Anterior cingulate cortex (tissue), 58 donors: ENCODE measurements at regions not wholly inside any gene's neighbourhood (a gene's known extent, or its start where the extent isn't known, plus 50 kb on each side); places are given as distances from the start of the nearest gene placed in this dataset.
A peak's percentile ranks its signal among the peaks of the same experiment; 100 is the strongest.

Source experiments
- DNase-seq, 58 donors: peaks; one replicate each; lab custom pipeline; 2025; lab: John Stamatoyannopoulos, UW

- no peak for DNase-seq
Observed at GRCh38 chr1:87899017-87899416, 570.3 kb downstream of the LMO4 start.

DNA sequence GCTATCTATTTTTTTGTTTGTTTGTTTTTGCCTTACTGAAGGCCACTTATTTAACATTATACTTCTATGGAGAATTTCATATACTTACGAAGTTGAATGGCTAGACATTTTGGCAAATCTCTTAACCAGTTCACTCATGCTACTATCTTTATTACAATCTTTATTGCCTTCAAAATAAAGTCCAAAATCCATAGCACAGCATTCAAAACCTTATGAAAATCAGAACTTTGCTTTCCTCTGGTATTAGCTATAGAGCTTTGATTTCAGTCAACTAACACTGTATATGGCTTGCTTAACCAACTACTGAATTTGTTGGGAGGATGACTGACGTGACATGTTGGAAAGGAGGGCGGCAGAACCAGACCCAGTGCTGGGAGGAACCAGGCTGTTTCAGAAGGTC, 571.1 kb downstream of the LMO4 start:
- DNase-seq, result no peak

DNA sequence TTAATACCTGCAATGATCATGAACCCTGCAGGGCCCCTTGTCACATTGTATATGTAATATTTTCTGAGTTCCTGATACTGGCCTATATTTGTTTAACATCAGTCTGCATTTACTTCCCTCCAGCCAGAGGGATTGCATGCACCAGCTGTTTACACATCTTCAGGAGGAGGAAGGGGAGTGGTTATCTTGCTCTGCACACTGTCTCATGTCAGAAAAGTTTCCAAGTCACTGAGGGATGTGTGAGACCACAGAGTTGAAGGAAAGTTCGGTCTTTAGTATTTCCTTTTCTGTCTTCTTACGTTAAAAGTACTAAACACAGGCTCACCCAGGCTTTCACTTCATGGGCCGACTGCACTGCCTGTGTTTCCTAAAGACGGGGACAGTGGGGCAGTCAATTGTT, 574.1 kb downstream of the LMO4 start:
- DNase-seq, result peak in 1 of 58 donors; percentile 5

- no peak for DNase-seq
Observed at GRCh38 chr1:87903242-87903641, 574.6 kb downstream of the LMO4 start.

GRCh38 chr1:87904651-87905050, 576.0 kb downstream of the LMO4 start:
- no peak for DNase-seq

DNA sequence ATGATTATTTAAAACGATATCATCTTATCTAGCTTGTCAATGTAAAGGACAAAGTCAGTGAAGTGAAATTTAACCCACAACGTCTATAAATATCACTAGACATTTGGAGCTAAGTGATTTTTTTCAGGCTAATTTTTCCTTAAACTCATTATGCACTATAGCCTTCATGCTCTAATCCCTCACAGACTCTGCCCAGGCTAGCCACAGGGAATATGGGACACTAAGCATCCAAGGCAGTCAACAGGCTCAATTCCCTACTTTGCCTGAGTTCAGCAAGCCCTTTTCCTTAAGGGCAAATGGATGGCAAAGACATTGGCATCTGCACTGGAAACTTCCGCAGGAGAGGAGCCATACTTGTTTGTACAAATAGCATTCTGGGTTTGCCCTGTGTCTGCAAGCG, 577.0 kb downstream of the LMO4 start:
- no peak for DNase-seq

DNA sequence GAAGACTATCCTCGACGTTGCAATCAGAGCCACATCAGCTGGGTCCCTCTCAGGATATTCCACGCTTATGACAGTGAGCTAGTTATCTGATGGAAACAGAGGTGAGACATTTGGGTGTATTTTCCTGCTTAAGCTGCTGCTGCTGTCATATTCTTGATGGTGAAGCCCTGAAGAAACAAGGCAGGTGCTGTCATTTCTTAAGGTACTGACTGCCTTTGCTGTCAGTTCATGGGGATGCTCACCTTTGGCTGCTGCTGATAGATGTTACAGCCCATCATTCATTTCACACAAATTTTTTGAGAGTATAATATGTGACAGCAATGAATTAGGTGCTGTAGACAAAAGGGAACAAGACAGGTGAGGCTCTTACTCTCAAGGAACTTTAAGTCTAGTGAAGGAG, 577.4 kb downstream of the LMO4 start:
- no peak for DNase-seq

DNA sequence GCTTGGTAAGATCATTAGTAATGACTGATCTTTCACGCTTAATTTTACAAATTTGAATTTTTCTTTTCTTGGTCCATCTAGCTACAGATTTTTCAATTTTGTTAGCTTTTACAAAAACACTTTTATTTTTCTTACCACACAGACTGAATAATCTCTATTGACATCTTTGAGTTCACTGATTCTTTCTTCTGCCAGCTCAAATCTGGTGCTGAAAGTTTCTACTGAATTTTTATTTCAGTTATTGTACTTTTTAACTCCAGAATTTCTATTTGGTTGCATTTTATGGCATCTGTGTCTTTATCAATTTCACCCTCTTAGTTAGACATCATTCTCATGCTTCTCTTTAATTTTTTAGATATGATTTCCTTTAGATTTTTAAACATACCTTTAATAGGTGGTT, 584.7 kb downstream of the LMO4 start:
- DNase-seq, result no peak

- DNase-seq, result no peak
Observed at GRCh38 chr1:87914396-87914795, 585.7 kb downstream of the LMO4 start.

GRCh38 chr1:87915771-87916170, 587.1 kb downstream of the LMO4 start:
- no peak for DNase-seq

DNA sequence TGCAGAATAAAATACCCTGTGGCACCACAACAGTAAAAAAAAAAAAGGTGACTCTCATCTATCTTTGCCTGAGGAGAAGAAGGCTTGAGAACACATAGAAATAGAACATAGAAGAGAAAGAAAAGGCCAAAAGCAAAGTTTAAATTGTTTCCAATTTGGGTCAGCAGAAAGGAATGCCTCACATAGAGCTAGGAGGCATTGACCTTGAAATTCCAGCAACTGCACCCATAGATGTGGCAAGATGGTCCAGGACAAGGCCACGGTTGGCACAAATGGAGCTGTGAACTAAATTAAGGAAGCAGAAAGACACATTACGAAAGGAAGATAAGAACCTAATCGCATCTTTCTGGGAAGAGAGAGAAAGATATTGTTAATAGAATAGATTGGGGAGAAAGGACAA, 588.3 kb downstream of the LMO4 start:
- no peak for DNase-seq

GRCh38 chr1:87918398-87918797, 589.7 kb downstream of the LMO4 start:
- DNase-seq, result no peak

GRCh38 chr1:87922885-87923284, 594.2 kb downstream of the LMO4 start:
- no peak for DNase-seq

DNA sequence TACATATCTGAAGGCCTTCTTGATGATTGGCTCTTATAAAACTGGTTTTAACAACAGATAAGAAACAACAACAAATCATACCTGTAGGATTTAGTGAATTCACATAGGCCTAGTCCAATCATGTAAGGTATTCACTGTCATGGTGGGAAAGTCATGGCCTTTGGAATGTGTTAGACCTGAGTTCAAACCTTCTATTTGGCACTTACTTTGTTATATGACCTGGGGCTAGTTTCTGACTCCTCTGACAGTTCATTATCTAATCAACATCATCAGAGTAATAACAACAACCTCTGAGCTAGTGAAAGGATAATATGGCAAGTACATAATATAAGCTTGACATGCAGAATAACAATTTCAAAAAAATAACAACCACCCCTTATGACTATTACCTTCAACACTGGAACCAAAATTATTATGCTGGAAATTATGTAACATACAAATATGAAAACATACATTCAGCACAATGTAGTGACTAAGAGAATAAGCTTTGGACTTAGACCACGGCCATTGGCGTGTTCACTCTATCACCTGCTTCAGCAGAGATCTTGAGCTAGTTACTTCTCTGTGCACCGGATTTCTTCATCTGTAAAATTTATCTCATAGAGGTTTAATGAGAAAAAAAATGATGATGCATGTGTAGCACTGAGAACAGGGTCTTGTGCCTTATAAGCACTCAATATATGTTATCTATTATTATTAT, 597.6 kb downstream of the LMO4 start:
- DNase-seq, result no peak

DNA sequence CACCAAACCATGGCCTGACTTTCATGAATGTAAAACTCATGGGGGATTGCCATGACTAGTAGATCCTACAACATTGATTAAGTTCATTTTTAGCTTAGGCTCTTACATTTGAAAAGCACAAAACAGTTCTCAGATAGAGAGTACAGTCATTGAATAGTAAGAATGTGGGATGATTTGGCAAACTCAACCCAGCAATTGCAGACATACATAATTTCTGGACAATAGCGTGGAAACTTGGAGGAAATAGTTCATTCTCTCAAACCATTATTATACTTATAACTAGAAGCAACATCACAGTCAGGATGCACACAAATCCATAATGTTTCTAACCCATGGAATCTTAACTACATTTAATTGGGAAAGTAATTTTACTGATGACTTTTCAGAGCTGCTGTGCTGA, 598.2 kb downstream of the LMO4 start:
- DNase-seq, result no peak

- no peak for DNase-seq
Observed at GRCh38 chr1:87927391-87928280, 599.0 kb downstream of the LMO4 start.

- no peak for DNase-seq
Observed at GRCh38 chr1:87928623-87929022, 599.9 kb downstream of the LMO4 start.

DNA sequence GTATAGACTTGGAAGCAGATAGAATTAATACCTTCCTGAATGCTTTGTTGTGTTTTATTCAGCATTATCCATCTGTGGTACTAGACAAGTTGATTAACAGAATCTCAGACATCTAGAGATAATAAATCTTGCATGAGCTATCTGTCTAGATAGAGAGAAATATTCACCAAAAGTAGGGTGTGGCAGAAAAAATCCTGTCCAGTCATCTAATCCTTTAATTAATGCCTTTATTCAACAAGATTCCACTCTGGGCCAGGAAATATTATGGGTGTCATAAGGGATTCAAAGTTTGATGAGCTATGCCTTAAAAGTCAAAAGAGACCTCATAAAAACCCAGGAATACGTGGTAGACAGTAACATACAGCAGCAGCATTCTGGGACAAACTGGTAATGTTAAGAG, 601.2 kb downstream of the LMO4 start:
- DNase-seq, result no peak

DNA sequence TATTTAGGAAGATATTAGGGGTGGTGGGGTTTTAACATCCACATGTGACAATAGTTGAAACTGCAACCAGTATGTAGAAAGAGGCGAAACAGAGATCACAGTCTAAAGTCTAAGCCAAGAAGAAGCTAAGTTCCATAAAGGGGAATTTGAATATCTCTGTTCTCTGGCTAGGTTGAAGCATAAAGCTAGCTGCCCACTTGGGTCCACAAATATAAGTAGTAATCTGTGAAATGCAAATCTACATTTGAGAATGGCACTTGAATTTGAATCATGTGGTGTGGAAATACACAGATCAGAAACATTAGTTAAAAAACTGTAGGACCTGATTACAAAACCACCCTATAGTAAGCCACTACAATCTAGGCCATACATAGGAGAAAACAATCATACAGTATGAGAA, 602.1 kb downstream of the LMO4 start:
- no peak for DNase-seq

DNA sequence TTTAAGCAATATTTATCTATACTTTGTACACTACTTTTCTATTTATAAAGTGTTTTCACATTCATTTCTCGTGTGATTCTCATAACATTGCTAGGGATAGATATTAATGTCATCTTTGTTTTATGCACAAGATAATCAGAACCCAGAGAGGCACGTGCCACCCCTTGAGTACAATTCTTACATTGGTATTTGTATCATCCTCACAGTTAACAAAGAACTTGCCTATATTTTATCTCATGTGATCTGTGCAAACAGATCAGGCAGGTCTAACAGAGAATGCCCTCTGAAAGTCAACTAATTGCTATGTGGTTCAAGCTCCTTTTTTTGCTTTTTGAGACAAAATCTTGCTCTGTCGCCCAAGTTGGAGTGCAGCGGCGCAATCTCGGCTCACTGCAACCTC, 604.5 kb downstream of the LMO4 start:
- no peak for DNase-seq

DNA sequence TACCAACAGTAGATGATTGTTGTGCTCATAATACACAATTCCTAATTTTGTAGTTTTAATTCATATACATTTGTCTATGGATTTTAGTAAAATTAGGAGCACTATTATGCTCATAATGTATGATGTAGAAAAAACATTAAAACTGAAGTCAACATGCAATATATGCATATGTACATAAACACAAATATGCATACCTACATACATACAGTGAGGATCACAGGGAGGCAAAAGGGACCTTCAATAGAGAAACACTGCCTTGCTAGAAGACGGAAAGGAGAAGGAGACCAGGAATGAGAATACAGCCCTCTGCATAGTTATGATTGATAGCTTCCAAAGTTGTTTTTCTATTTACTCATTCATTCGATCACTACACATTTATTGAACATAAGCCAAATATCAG, 606.5 kb downstream of the LMO4 start:
- no peak for DNase-seq

- no peak for DNase-seq
Observed at GRCh38 chr1:87937831-87938395, 609.2 kb downstream of the LMO4 start.
